SH-SY5Y (cell line): ENCODE measurements at regions not wholly inside any gene's neighbourhood (a gene's known extent, or its start where the extent isn't known, plus 50 kb on each side); places are given as distances from the start of the nearest gene placed in this dataset.

ENCODE experiments used
- GATA2 ChIP-seq: IDR thresholded peaks from 2 replicates; pipeline ENCODE4 v1.6.1; 2011; ENCODE audit warnings: mild to moderate bottlenecking, low read depth, low read length
- GATA3 ChIP-seq: IDR thresholded peaks from 2 replicates; pipeline ENCODE4 v1.6.1; 2011; ENCODE audit warnings: low read depth, mild to moderate bottlenecking, low read length, moderate library complexity

- TF ChIP-seq GATA3 (no peak), GATA2 (no peak)
Measured at GRCh38 chr11:38640854-38641253, 2042.8 kb upstream of the RAG2 start.
